ENCODE measurements at regions not wholly inside any gene's neighbourhood (a gene's known extent, or its start where the extent isn't known, plus 50 kb on each side); places are given as distances from the start of the nearest gene placed in this dataset. TPM values are rescaled to one million over a fixed set of nuclear protein-coding genes. Genes with fewer than 3 reads are reported as not detected.

DNA sequence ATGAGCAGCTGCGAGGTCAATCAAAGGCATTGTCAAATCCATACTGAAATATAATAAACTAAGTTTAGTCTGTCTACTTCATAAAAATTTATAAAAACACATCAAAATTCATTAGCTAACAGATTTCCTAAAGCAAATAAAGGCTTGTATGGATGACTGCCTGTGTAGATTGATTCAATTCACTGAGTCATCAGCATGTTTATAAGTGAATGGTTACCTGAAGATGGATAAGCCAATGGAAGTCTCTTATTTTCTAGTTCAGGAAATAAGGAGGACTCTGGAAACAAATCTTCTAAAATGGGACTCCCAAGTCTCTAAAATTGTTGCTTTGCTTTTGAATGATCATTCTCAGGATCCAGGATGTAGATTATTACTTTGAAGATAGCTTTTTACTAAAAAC lies 57.0 kb upstream of the HNRNPA3 start:
- DNase-seq (no peak), ATAC-seq (no peak)
- H3K4me3 ChIP-seq: no peak overlapping the region
- no peaks in the 10 kb centered on the region for H3K27me3 ChIP-seq
- intact Hi-C loops (cut with DNase I): no loop called here
- no peaks in the 10 kb centered on the region for H3K4me1 ChIP-seq
- TF ChIP-seq, protein P1, sequence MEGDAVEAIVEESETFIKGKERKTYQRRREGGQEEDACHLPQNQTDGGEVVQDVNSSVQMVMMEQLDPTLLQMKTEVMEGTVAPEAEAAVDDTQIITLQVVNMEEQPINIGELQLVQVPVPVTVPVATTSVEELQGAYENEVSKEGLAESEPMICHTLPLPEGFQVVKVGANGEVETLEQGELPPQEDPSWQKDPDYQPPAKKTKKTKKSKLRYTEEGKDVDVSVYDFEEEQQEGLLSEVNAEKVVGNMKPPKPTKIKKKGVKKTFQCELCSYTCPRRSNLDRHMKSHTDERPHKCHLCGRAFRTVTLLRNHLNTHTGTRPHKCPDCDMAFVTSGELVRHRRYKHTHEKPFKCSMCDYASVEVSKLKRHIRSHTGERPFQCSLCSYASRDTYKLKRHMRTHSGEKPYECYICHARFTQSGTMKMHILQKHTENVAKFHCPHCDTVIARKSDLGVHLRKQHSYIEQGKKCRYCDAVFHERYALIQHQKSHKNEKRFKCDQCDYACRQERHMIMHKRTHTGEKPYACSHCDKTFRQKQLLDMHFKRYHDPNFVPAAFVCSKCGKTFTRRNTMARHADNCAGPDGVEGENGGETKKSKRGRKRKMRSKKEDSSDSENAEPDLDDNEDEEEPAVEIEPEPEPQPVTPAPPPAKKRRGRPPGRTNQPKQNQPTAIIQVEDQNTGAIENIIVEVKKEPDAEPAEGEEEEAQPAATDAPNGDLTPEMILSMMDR (IDR thresholded peaks at IDR 0.05): no peak
- H3K36me3 ChIP-seq: no peaks in the 10 kb centered on the region
- H3K9me3 ChIP-seq: no peaks in the 10 kb centered on the region
- no peak overlapping the region for H3K27ac ChIP-seq

DNA sequence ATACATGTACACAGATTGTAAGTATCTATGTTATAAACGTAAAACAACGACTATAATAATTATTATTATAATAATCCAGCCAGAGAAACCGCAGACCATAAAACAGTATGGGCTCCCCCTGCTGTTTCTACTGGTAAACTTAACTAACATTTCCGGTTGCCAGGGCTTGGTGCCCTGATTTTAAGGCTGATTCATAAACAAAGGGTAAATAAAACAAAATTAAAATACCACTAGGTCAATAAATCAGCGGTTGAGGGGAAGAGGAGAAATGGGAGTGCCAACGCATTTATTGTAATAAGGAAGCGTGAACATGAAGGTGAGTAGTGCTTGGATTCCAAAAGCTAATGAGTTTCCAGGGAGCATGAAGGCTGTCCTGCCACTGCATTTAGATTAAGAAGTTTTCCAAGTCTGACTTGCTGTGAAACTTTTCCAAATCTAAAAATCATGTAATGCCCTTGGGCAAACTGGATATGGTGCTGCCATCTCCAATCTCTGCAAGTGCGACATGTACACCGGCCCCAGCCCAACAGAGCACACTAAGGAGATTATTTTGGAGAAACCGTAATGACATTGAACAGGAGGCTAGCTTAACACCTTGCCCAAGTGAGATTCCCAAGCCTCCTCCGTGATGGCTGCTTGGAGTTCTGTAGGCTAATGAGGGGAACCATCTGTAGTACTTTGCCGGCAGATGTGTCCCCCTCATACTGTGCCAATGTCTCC lies 50.7 kb upstream of the HNRNPA3 start:
- Histone ChIP-seq H3K4me1 (peaks cover 12% of the 10 kb centered on the region), H3K4me3 (no peak overlapping the region), H3K36me3 (no peaks in the 10 kb centered on the region), H3K9me3 (no peaks in the 10 kb centered on the region), H3K27me3 (no peaks in the 10 kb centered on the region), H3K27ac (no peak overlapping the region)
- no peak for ATAC-seq
- intact Hi-C loops (cut with DNase I): no loop called here
- DNase-seq: no peak
- TF ChIP-seq, protein P1 (IDR thresholded peaks at IDR 0.05): peak; percentile 68

Small RNAs in the stretch of these regions (microRNA-seq; reads per million reads assigned to microRNA genes)
- gene MIR1246 (ENCODE audit: borderline microRNAs expressed): not detected

Measured in upper lobe of right lung (tissue), 1 donor.